DOHH2 (cell line): ENCODE measurements at regions not wholly inside any gene's neighbourhood (a gene's known extent, or its start where the extent isn't known, plus 50 kb on each side); places are given as distances from the start of the nearest gene placed in this dataset.

Source experiments
- CTCF ChIP-seq: fragments of 200-600 bp; sonication (generic); IDR thresholded peaks from one replicate; pipeline ENCODE4 v1.5.1; 2014; ENCODE audit warnings: antibody characterized with exemption, mild to moderate bottlenecking, low read depth, low read length; ENCODE audit not compliant: poor library complexity, severe bottlenecking
- EZH2phosphoT487 ChIP-seq: fragments of 200-600 bp; sonication (generic); IDR thresholded peaks from 2 replicates; pipeline ENCODE4 v1.6.1; 2017; ENCODE audit warnings: borderline replicate concordance, mild to moderate bottlenecking, antibody characterized with exemption, low read length, moderate library complexity, mixed read lengths

- TF ChIP-seq CTCF: no peak
- TF ChIP-seq EZH2phosphoT487: no peak
Observed at GRCh38 chr2:16189836-16190160, 249.4 kb downstream of the MYCN start.
